Spleen (tissue), 11 donors: ENCODE measurements at regions not wholly inside any gene's neighbourhood (a gene's known extent, or its start where the extent isn't known, plus 50 kb on each side); places are given as distances from the start of the nearest gene placed in this dataset.
A peak's percentile ranks its signal among the peaks of the same experiment; 100 is the strongest.

Source experiments
- DNase-seq: peaks from one replicate; pipeline ENCODE4 v3.0.0-alpha.2; 2020
- H3K27ac ChIP-seq, 8 donors: fragments of 200-600 bp; sonication (generic) in 7 of 8; 1 replicate in 4 of 8; 2 replicates in 4 of 8; pipeline versions ENCODE4 v1.5.0 to v1.8.0; 2016 to 2021; ENCODE audit warnings: inconsistent platforms in 4 of 8, mild to moderate bottlenecking in 4 of 8, moderate library complexity in 1 of 8
- H3K27me3 ChIP-seq, 7 donors: fragments of 200-600 bp; sonication (generic) in 6 of 7; replicated peaks in 1 of 7; 1 replicate in 4 of 7; 2 replicates in 3 of 7; pipeline versions ENCODE4 v1.5.0 to v1.8.0; 2016 to 2021; ENCODE audit warnings: inconsistent platforms in 3 of 7, mild to moderate bottlenecking in 1 of 7
- H3K36me3 ChIP-seq, 6 donors: fragments of 200-600 bp; sonication (generic) in 5 of 6; 1 replicate in 4 of 6; 2 replicates in 2 of 6; pipeline versions ENCODE4 v1.5.0 to v1.8.0; 2016 to 2021; ENCODE audit warnings: inconsistent platforms in 2 of 6
- H3K4me1 ChIP-seq, 6 donors: fragments of 200-600 bp; sonication (generic) in 5 of 6; 1 replicate in 3 of 6; 2 replicates in 3 of 6; pipeline versions ENCODE4 v1.5.0 to v1.8.0; 2016 to 2021; ENCODE audit warnings: inconsistent platforms in 3 of 6
- H3K4me3 ChIP-seq, 8 donors: fragments of 200-600 bp; sonication (generic) in 7 of 8; 1 replicate in 4 of 8; 2 replicates in 4 of 8; pipeline versions ENCODE4 v1.5.0 to v1.8.0; 2016 to 2021; ENCODE audit warnings: inconsistent platforms in 4 of 8, mild to moderate bottlenecking in 4 of 8, moderate library complexity in 2 of 8
- H3K9me3 ChIP-seq, 8 donors: fragments of 200-600 bp; sonication (generic) in 7 of 8; 1 replicate in 4 of 8; 2 replicates in 4 of 8; pipeline versions ENCODE4 v1.5.0 to v1.8.0; 2016 to 2021; ENCODE audit warnings: inconsistent platforms in 4 of 8
- CTCF ChIP-seq, 11 experiments: fragments of 200-600 bp in 7 of 11; fragments of 450-650 bp in 4 of 11; sonication (generic) in 4 of 11; IDR thresholded peaks in 8 of 11; conservative IDR thresholded peaks in 3 of 11; 1 replicate in 7 of 11; 2 replicates in 4 of 11; pipeline versions ENCODE4 v1.4.0 to v1.8.0; 2016 to 2021; ENCODE audit warnings: antibody characterized with exemption in 11 of 11, inconsistent platforms in 4 of 11, mild to moderate bottlenecking in 1 of 11
- POLR2A ChIP-seq, 3 donors: fragments of 450-650 bp; IDR thresholded peaks; one replicate each; pipeline ENCODE4 v1.5.1; 2017; ENCODE audit warnings: antibody characterized with exemption in 3 of 3, mild to moderate bottlenecking in 1 of 3
- POLR2AphosphoS5 ChIP-seq, 3 donors: sonication (generic); formaldehyde crosslinking; IDR thresholded peaks; one replicate each; pipeline ENCODE4 v1.5.1; 2017; ENCODE audit warnings: antibody characterized with exemption in 3 of 3
- WGBS, 5 donors: extraction: QIAGEN DNeasy Blood & Tissue Kit in 3 of 5; methylation state at CpG; one replicate each; pipeline versions ENCODE4 v1.1.5 to v1.1.7; 2013 to 2018; 5-methylcytosine and 5-hydroxymethylcytosine counted together
- intact Hi-C: fragments of 100-400 bp; cut with DNase I; formaldehyde crosslinking; loops from one replicate; pipeline ENCODE4 v1.15.0; 2023; ENCODE audit warnings: low total_unique reads
- donor health status: healthy with polysubstance abuse.
- donor health status: DM: no; HTN: no; CAD: no; lungs with moderate emphysema.
- donor health status: DM: no; HTN: no; CAD: no.
- donor health status: Bipolar disorder and iron deficiency.
- donor health status: healthy.
- donor health status: DM: no; HTN: no; CAD: no.
- donor health status: DM: yes; HTN: yes; CAD: no.

DNA sequence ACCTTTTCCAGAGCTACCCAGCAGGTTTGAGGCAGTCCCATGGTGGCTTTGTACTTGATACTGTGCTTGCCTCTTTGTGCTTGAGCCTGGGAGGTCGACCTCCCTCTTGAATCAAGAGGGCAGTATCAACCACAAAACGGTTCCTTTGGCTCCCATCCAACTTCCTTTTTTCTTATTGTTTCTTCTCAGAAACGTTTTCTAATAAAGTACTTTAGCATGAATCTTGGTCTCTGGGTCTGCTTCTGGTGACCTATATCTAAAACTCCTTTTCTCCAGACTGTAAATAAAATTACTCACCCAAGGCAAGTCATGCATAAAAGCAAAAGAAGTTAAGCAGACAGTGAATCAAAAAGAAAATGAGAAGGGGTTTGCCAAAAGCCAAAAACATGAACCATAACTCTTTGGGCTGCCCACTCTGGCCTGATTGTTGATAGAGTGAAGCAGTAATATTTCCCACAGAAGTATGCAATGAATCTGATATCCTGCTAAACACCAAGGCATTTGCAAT lies 112.2 kb upstream of the SLC4A7 start:
- Histone ChIP-seq H3K4me3 (no peak overlapping the region), H3K4me1 (peaks cover 9 to 34% (median 22%) of the 10 kb centered on the region in 6 donors), H3K27ac (no peak overlapping the region), H3K36me3 (no peaks in the 10 kb centered on the region), H3K9me3 (peaks cover 0 to 12% (median 6%) of the 10 kb centered on the region in 8 donors), H3K27me3 (no peaks in the 10 kb centered on the region)
- intact Hi-C loops, result no loop called here
- 0 to 2% (median 1%) methylated on average over 3 of the region's 3 CpGs for WGBS, 5 donors
- TF ChIP-seq POLR2AphosphoS5 (IDR thresholded peaks at IDR 0.05), result peak in 1 of 3 donors; percentile 24
- no peak for TF ChIP-seq CTCF (IDR thresholded peaks at IDR 0.05 in 8 of 11, conservative IDR thresholded peaks at IDR 0.05 in 3 of 11)
- DNase-seq, result no peak

DNA sequence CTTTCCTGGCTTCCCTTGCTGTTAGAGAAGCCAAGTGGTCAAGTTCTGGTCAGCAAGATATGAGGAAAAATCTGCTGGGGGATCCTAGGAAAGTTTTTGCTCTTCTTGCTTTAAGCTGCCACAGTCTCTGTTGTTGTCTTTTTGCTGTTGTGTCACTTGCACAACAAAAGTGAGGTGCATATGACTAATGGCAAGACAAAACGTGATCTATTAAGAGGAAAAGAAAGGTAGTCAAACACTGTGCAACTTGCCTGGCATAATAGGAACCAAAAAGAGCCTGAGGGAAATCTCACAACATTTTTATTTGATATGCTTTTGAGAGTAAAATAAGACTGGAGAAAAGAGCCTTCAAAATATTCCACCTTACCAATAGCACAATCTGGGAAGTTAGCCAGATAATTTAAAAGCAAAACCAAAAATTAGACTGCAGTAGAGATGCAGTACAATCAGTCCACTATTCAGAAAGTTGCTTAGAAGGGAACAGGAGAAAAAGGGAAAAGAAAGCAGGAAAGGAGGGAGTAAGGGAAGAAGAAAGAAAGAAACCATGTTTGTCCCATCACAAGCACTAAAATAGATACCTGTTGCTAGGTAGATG lies 110.0 kb upstream of the SLC4A7 start:
- intact Hi-C loops, result no loop called here
- DNase-seq, result no peak

DNA sequence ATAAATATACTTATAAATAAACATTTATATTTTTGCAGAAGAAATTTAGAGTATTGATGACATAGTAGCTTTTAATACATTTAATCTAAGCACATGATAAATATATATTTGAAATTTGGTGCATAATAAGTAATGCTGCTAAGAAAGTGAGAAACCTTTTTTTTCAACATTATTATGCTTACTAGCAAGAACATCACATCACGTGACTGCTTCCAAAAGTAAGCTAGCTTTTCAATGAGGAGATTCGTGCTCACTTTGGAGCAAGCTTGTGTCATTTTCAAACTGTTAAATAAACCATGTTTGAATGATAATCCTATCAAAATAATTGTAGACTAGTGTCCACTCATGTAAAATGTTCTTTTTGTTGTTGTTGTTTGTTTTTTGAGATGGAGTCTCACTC lies 109.0 kb upstream of the SLC4A7 start:
- no peak overlapping the region for H3K4me3 ChIP-seq
- DNase-seq, result no peak
- peaks cover 26 to 53% (median 43%) of the 10 kb centered on the region in 6 donors for H3K4me1 ChIP-seq
- H3K9me3 ChIP-seq, result no peaks in the 10 kb centered on the region
- intact Hi-C loops, result no loop called here
- TF ChIP-seq CTCF (IDR thresholded peaks at IDR 0.05 in 8 of 11, conservative IDR thresholded peaks at IDR 0.05 in 3 of 11) (no peak), POLR2AphosphoS5 (IDR thresholded peaks at IDR 0.05) (no peak), POLR2A (IDR thresholded peaks at IDR 0.05) (no peak)
- WGBS, 5 donors, result 86 to 99% (median 91%) methylated on average over 2 of the region's 2 CpGs
- H3K27me3 ChIP-seq, result no peaks in the 10 kb centered on the region
- H3K36me3 ChIP-seq, result no peaks in the 10 kb centered on the region
- no peak overlapping the region for H3K27ac ChIP-seq

More for the DNA sequence above, 110.0 kb upstream of the SLC4A7 start:
- Histone ChIP-seq H3K4me1 (peaks cover 26 to 53% (median 43%) of the 10 kb centered on the region in 6 donors), H3K27ac (no peak overlapping the region), H3K36me3 (no peaks in the 10 kb centered on the region), H3K4me3 (no peak overlapping the region), H3K9me3 (no peaks in the 10 kb centered on the region), H3K27me3 (no peaks in the 10 kb centered on the region)
- no peak for TF ChIP-seq POLR2AphosphoS5 (IDR thresholded peaks at IDR 0.05)
- no peak for TF ChIP-seq CTCF (IDR thresholded peaks at IDR 0.05 in 8 of 11, conservative IDR thresholded peaks at IDR 0.05 in 3 of 11)
- TF ChIP-seq POLR2A (IDR thresholded peaks at IDR 0.05), result no peak
- WGBS, 5 donors, result 52 to 89% (median 63%) methylated on average over 1 of the region's 1 CpG

GRCh38 chr3:27591312-27592210 lies 107.4 kb upstream of the SLC4A7 start:
- Histone ChIP-seq H3K27me3 (no peaks in the 10 kb centered on the region), H3K9me3 (no peaks in the 10 kb centered on the region), H3K27ac (peak overlapping the region; percentile 5 to 78 (median 70)), H3K4me3 (no peak overlapping the region), H3K36me3 (no peaks in the 10 kb centered on the region), H3K4me1 (peaks cover 26 to 48% (median 39%) of the 10 kb centered on the region in 6 donors)
- intact Hi-C loops, result no loop called here
- TF ChIP-seq POLR2A (IDR thresholded peaks at IDR 0.05), result no peak
- TF ChIP-seq CTCF (IDR thresholded peaks at IDR 0.05 in 8 of 11, conservative IDR thresholded peaks at IDR 0.05 in 3 of 11), result no peak
- TF ChIP-seq POLR2AphosphoS5 (IDR thresholded peaks at IDR 0.05), result no peak
- DNase-seq, result no peak
- WGBS, 5 donors, result 29 to 36% (median 32%) methylated on average over 7 of the region's 7 CpGs
